SK-N-SH (cell line): ENCODE measurements at regions not wholly inside any gene's neighbourhood (a gene's known extent, or its start where the extent isn't known, plus 50 kb on each side); places are given as distances from the start of the nearest gene placed in this dataset.

Experiments
- CTCF ChIA-PET: fragments of 300-600, 350-600 bp; formaldehyde crosslinking; extraction: SDS; loops from one replicate; lab custom pipeline; 2021; lab: Yijun Ruan, JAX
- POLR2A ChIA-PET: fragments of 350-600 bp; sonication (Branson Sonifier 250); formaldehyde crosslinking; extraction: SDS; loops from one replicate; lab custom pipeline; 2020; ENCODE audit warnings: antibody characterized with exemption, inconsistent platforms; lab: Yijun Ruan, JAX
- DNase-seq: peaks from one replicate; pipeline ENCODE4 v3.0.0; 2012
- H2AFZ ChIP-seq: fragments of 200-600 bp; sonication (generic); 2 replicates; pipeline ENCODE4 v1.8.1; 2016; ENCODE audit warnings: antibody characterized with exemption, mild to moderate bottlenecking, low read depth
- H3F3A ChIP-seq: fragments of 200-600 bp; sonication (generic); replicated peaks from 2 replicates; pipeline ENCODE3; 2016; ENCODE audit warnings: antibody characterized with exemption, mild to moderate bottlenecking; ENCODE audit not compliant: insufficient read depth
- H3K27ac ChIP-seq, 2 experiments: fragments of 200-500 bp in 1 of 2; fragments of 200-600 bp in 1 of 2; sonication (Bioruptor generic) in 1 of 2; sonication (generic), shearing (Covaris generic) in 1 of 2; 2 replicates each; pipeline versions ENCODE4 v1.5.1 to v1.6.1; 2014 to 2016; ENCODE audit warnings: low read depth in 2 of 2, inconsistent platforms in 1 of 2, low read length in 1 of 2, mild to moderate bottlenecking in 1 of 2, mixed read lengths in 1 of 2
- H3K27me3 ChIP-seq: fragments of 200-600 bp; sonication (generic), shearing (Covaris generic); 2 replicates; pipeline ENCODE4 v1.6.1; 2016; ENCODE audit warnings: mixed run types; ENCODE audit not compliant: insufficient read depth
- H3K36me3 ChIP-seq, 2 experiments: fragments of 200-500 bp in 1 of 2; fragments of 200-600 bp in 1 of 2; sonication (Bioruptor generic) in 1 of 2; sonication (generic) in 1 of 2; replicated peaks in 1 of 2; 2 replicates each; pipeline versions ENCODE3 to v1.5.1; 2014 to 2016; ENCODE audit warnings: low read length in 1 of 2, mild to moderate bottlenecking in 1 of 2; ENCODE audit not compliant: insufficient read depth in 2 of 2, control insufficient read depth in 1 of 2
- H3K4me1 ChIP-seq, 2 experiments: fragments of 200-500 bp in 1 of 2; fragments of 200-600 bp in 1 of 2; sonication (Bioruptor generic) in 1 of 2; sonication (generic), shearing (Covaris generic) in 1 of 2; 2 replicates each; pipeline versions ENCODE4 v1.5.1 to v1.6.1; 2014 to 2016; ENCODE audit warnings: low read depth in 1 of 2, low read length in 1 of 2, mixed run types in 1 of 2; ENCODE audit not compliant: insufficient read depth in 2 of 2, control insufficient read depth in 1 of 2
- H3K4me2 ChIP-seq: fragments of 200-600 bp; sonication (generic), shearing (Covaris generic); 2 replicates; pipeline ENCODE4 v1.6.1; 2017; ENCODE audit warnings: mixed run types
- H3K4me3 ChIP-seq, 2 experiments: fragments of 200-500 bp in 1 of 2; fragments of 200-600 bp in 1 of 2; sonication (Bioruptor generic) in 1 of 2; sonication (generic), shearing (Covaris generic) in 1 of 2; 2 replicates each; pipeline versions ENCODE4 v1.5.1 to v1.8.1; 2014 to 2016; ENCODE audit warnings: low read depth in 2 of 2, inconsistent platforms in 1 of 2, low read length in 1 of 2, mild to moderate bottlenecking in 1 of 2, mixed read lengths in 1 of 2, moderate library complexity in 1 of 2
- H3K79me2 ChIP-seq: fragments of 200-600 bp; sonication (generic); 2 replicates; pipeline ENCODE4 v1.8.1; 2017; ENCODE audit warnings: mild to moderate bottlenecking; ENCODE audit not compliant: insufficient read depth
- H3K9ac ChIP-seq: fragments of 200-600 bp; sonication (generic); 2 replicates; pipeline ENCODE4 v1.6.1; 2017; ENCODE audit warnings: mixed run types
- H3K9me2 ChIP-seq: fragments of 200-600 bp; sonication (generic); 2 replicates; pipeline ENCODE4 v1.6.1; 2017; ENCODE audit warnings: mixed run types
- H3K9me3 ChIP-seq: fragments of 200-600 bp; sonication (generic); 2 replicates; pipeline ENCODE4 v1.6.1; 2017; ENCODE audit warnings: mixed run types, mild to moderate bottlenecking, moderate library complexity
- H4K20me1 ChIP-seq: fragments of 200-600 bp; sonication (generic); 2 replicates; pipeline ENCODE4 v1.6.1; 2017; ENCODE audit warnings: mild to moderate bottlenecking, mixed run types; ENCODE audit not compliant: insufficient read depth
- CHD2 ChIP-seq: fragments of 150-350 bp; IDR thresholded peaks from 2 replicates; pipeline ENCODE4 v1.6.1; 2018; ENCODE audit warnings: low read length; ENCODE audit not compliant: partially characterized antibody
- ELF1 ChIP-seq: IDR thresholded peaks from 2 replicates; pipeline ENCODE4 v1.4.0; 2012
- EP300 ChIP-seq, 2 experiments: IDR thresholded peaks; 2 replicates each; pipeline versions ENCODE4 v1.4.0 to v1.6.1; 2012; ENCODE audit warnings: borderline replicate concordance in 1 of 2, low read depth in 1 of 2, low read length in 1 of 2
- FOSL2 ChIP-seq: IDR thresholded peaks from 2 replicates; pipeline ENCODE4 v1.4.0; 2012; ENCODE audit warnings: low read depth, mild to moderate bottlenecking, moderate library complexity, borderline replicate concordance
- FOXM1 ChIP-seq: IDR thresholded peaks from 2 replicates; pipeline ENCODE4 v1.4.0; 2012; ENCODE audit warnings: low read depth, mild to moderate bottlenecking
- JUND ChIP-seq: IDR thresholded peaks from 2 replicates; pipeline ENCODE4 v1.4.0; 2012
- MEF2A ChIP-seq: IDR thresholded peaks from 2 replicates; pipeline ENCODE4 v1.4.0; 2012; ENCODE audit warnings: low read depth, borderline replicate concordance
- RFX5 ChIP-seq: IDR thresholded peaks from 2 replicates; pipeline ENCODE4 v1.6.1; 2012; ENCODE audit warnings: mild to moderate bottlenecking, improper control_type of control experiment, low read length
- SIN3A ChIP-seq: IDR thresholded peaks from 2 replicates; pipeline ENCODE4 v1.6.1; 2012; ENCODE audit warnings: low read depth, mild to moderate bottlenecking, low read length, moderate library complexity, borderline replicate concordance
- TCF12 ChIP-seq: IDR thresholded peaks from 2 replicates; pipeline ENCODE4 v1.4.0; 2012
- TEAD4 ChIP-seq: IDR thresholded peaks from 2 replicates; pipeline ENCODE4 v1.4.0; 2012; ENCODE audit warnings: mild to moderate bottlenecking, borderline replicate concordance; ENCODE audit not compliant: insufficient read depth
- YY1 ChIP-seq: IDR thresholded peaks from 2 replicates; pipeline ENCODE4 v1.4.0; 2012; ENCODE audit warnings: low read depth, mild to moderate bottlenecking
- whole genome bisulfite sequencing: methylation state at CpG from one replicate; pipeline ENCODE4 v1.1.6; 2017; ENCODE audit warnings: low lambda C conversion rate; 5-methylcytosine and 5-hydroxymethylcytosine counted together
- TF ChIP-seq, protein P1 (sequence below): IDR thresholded peaks from 2 replicates; pipeline ENCODE4 v1.4.0; 2012; ENCODE audit warnings: low read depth, borderline replicate concordance
- TF ChIP-seq, protein P2 (sequence below): fragments of 150-350 bp; IDR thresholded peaks from 2 replicates; pipeline ENCODE4 v1.6.1; 2016; ENCODE audit warnings: mild to moderate bottlenecking, low read depth, low read length
- TF ChIP-seq, protein P3 (sequence below): fragments of 200-600 bp; sonication (generic); IDR thresholded peaks from 2 replicates; pipeline ENCODE4 v1.6.1; 2017; ENCODE audit warnings: antibody characterized with exemption, mild to moderate bottlenecking, moderate library complexity
- TF ChIP-seq, protein P4 (sequence below): IDR thresholded peaks from 2 replicates; pipeline ENCODE4 v1.4.0; 2012; ENCODE audit warnings: low read depth, borderline replicate concordance

DNA sequence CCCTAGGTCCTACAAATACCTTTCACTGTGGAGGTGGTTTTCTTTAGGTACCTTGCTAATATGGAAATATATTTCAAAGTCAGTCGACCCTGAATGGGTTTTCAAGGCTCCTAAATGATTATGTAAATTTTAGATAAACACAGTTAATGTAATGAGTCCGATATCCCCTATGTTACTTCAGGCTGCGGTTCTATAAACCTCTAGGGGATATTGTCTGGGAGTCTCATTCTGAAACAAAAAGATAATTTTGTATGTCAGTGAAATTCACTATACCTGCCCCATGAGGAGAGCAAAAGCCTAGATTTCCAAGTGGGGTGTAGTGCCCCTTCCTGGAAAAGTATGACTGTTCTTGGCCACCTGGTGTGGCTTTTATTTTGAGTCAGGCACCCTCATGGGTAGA is 377.3 kb downstream of the ICE1 start (continued):
- TF ChIP-seq, protein P1, sequence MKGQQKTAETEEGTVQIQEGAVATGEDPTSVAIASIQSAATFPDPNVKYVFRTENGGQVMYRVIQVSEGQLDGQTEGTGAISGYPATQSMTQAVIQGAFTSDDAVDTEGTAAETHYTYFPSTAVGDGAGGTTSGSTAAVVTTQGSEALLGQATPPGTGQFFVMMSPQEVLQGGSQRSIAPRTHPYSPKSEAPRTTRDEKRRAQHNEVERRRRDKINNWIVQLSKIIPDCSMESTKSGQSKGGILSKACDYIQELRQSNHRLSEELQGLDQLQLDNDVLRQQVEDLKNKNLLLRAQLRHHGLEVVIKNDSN, result no peak
- TF ChIP-seq FOXM1, result no peak

DNA sequence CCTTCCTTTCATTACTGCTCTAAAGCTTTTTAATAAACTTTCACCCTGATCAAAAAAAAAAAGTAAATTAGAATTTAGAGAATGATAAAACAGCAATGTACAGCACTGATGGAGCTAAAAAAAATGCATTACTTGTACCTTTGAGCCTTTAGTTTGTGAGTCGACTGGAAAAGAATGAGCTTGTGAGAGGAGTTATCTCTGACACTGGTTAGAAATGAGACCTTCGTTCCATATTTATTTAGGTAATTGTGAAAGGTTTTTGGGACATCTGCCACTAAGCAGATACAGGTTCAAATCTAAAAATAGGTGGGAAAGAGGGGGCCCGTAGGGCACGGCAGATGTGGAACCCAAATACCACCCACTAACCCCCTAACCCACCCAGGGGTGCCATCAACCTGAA is 376.8 kb downstream of the ICE1 start:
- Histone ChIP-seq H3K27me3 (no peaks in the 10 kb centered on the region), H3K36me3 (no peaks in the 10 kb centered on the region), H3F3A (no peaks in the 10 kb centered on the region), H3K9me3 (no peaks in the 10 kb centered on the region), H3K4me1 (peaks cover 0 to 11% of the 10 kb centered on the region in 2 experiments; a peak in 1 of 4 replicates), H3K79me2 (no peaks in the 10 kb centered on the region), H3K4me3 (no peak overlapping the region), H3K9me2 (no peaks in the 10 kb centered on the region), H3K27ac (no peak overlapping the region), H3K9ac (no peak overlapping the region), H2AFZ (no peak overlapping the region), H3K4me2 (no peak overlapping the region), H4K20me1 (no peaks in the 10 kb centered on the region)
- TF ChIP-seq, protein P1, result no peak
- no peak for TF ChIP-seq TCF12
- TF ChIP-seq JUND, result no peak
- TF ChIP-seq EP300 (IDR thresholded peaks at IDR 0.05; ENCODE audit: borderline replicate concordance in 1 of 2, low read depth in 1 of 2, low read length in 1 of 2), result no peak
- no peak for TF ChIP-seq MEF2A
- TF ChIP-seq, protein P2, sequence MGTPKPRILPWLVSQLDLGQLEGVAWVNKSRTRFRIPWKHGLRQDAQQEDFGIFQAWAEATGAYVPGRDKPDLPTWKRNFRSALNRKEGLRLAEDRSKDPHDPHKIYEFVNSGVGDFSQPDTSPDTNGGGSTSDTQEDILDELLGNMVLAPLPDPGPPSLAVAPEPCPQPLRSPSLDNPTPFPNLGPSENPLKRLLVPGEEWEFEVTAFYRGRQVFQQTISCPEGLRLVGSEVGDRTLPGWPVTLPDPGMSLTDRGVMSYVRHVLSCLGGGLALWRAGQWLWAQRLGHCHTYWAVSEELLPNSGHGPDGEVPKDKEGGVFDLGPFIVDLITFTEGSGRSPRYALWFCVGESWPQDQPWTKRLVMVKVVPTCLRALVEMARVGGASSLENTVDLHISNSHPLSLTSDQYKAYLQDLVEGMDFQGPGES, result no peak
- no peak for TF ChIP-seq SIN3A
- TF ChIP-seq, protein P3, sequence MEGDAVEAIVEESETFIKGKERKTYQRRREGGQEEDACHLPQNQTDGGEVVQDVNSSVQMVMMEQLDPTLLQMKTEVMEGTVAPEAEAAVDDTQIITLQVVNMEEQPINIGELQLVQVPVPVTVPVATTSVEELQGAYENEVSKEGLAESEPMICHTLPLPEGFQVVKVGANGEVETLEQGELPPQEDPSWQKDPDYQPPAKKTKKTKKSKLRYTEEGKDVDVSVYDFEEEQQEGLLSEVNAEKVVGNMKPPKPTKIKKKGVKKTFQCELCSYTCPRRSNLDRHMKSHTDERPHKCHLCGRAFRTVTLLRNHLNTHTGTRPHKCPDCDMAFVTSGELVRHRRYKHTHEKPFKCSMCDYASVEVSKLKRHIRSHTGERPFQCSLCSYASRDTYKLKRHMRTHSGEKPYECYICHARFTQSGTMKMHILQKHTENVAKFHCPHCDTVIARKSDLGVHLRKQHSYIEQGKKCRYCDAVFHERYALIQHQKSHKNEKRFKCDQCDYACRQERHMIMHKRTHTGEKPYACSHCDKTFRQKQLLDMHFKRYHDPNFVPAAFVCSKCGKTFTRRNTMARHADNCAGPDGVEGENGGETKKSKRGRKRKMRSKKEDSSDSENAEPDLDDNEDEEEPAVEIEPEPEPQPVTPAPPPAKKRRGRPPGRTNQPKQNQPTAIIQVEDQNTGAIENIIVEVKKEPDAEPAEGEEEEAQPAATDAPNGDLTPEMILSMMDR, result no peak
- TF ChIP-seq ELF1, result no peak
- TF ChIP-seq YY1, result no peak
- no peak for TF ChIP-seq RFX5
- TF ChIP-seq, protein P4, sequence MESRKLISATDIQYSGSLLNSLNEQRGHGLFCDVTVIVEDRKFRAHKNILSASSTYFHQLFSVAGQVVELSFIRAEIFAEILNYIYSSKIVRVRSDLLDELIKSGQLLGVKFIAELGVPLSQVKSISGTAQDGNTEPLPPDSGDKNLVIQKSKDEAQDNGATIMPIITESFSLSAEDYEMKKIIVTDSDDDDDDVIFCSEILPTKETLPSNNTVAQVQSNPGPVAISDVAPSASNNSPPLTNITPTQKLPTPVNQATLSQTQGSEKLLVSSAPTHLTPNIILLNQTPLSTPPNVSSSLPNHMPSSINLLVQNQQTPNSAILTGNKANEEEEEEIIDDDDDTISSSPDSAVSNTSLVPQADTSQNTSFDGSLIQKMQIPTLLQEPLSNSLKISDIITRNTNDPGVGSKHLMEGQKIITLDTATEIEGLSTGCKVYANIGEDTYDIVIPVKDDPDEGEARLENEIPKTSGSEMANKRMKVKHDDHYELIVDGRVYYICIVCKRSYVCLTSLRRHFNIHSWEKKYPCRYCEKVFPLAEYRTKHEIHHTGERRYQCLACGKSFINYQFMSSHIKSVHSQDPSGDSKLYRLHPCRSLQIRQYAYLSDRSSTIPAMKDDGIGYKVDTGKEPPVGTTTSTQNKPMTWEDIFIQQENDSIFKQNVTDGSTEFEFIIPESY, result no peak
- TF ChIP-seq CHD2, result no peak
- TF ChIP-seq TEAD4, result no peak
- TF ChIP-seq FOSL2, result no peak
- CTCF ChIA-PET, result interaction anchor here (1.0 kb wide), 1 partner anchor 13 kb away, joined by 3 read pairs; no protein-coding TSS in a partner anchor
- 9% methylated on average over 4 of the region's 4 CpGs for WGBS
- no peak for DNase-seq
- POLR2A ChIA-PET, result no interaction called here
